ENCODE measurements at regions not wholly inside any gene's neighbourhood (a gene's known extent, or its start where the extent isn't known, plus 50 kb on each side); places are given as distances from the start of the nearest gene placed in this dataset.

DNA sequence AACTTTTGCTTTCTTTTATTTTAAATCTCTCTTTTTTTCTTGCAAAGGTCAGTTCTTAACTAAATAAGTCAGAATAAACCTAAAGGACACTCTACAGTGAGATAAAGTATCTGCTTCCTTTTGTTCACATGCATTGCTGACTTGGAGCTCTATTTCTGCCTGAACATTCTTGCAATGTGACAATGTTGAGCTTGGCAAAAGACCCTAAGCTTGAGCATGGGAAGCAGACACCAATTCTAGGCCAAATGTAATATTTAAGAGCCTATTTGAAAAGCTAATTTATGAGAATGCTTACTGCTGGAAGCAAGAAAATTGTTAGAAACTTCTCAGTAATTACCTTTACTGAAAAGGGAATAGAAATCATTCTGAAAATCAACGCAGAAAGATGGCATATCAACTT lies 556.2 kb downstream of the CBLN4 start:
- TF ChIP-seq, protein P1, sequence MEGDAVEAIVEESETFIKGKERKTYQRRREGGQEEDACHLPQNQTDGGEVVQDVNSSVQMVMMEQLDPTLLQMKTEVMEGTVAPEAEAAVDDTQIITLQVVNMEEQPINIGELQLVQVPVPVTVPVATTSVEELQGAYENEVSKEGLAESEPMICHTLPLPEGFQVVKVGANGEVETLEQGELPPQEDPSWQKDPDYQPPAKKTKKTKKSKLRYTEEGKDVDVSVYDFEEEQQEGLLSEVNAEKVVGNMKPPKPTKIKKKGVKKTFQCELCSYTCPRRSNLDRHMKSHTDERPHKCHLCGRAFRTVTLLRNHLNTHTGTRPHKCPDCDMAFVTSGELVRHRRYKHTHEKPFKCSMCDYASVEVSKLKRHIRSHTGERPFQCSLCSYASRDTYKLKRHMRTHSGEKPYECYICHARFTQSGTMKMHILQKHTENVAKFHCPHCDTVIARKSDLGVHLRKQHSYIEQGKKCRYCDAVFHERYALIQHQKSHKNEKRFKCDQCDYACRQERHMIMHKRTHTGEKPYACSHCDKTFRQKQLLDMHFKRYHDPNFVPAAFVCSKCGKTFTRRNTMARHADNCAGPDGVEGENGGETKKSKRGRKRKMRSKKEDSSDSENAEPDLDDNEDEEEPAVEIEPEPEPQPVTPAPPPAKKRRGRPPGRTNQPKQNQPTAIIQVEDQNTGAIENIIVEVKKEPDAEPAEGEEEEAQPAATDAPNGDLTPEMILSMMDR (IDR thresholded peaks at IDR 0.05) = no peak
- no peak for TF ChIP-seq POLR2A (IDR thresholded peaks at IDR 0.05)
